Panc1 (cell line): ENCODE measurements at regions not wholly inside any gene's neighbourhood (a gene's known extent, or its start where the extent isn't known, plus 50 kb on each side); places are given as distances from the start of the nearest gene placed in this dataset.

Source experiments
- POLR2AphosphoS5 ChIP-seq: IDR thresholded peaks from 2 replicates; pipeline ENCODE4 v1.6.1; 2012; ENCODE audit warnings: mild to moderate bottlenecking, low read depth, low read length, moderate library complexity
- SIN3A ChIP-seq: IDR thresholded peaks from 2 replicates; pipeline ENCODE4 v1.6.1; 2012; ENCODE audit warnings: low read depth, mild to moderate bottlenecking, low read length, moderate library complexity, borderline replicate concordance; ENCODE audit not compliant: insufficient read depth
- TCF7L2 ChIP-seq: IDR thresholded peaks from 2 replicates; pipeline ENCODE4 v1.6.1; 2011; ENCODE audit warnings: mild to moderate bottlenecking, low read depth, low read length, inconsistent platforms
- TF ChIP-seq, protein P1 (sequence below): fragments of 450-650 bp; IDR thresholded peaks from 2 replicates; pipeline ENCODE4 v1.5.1; 2017; ENCODE audit warnings: mild to moderate bottlenecking
- TF ChIP-seq, protein P2 (sequence below), 2 experiments: IDR thresholded peaks; 2 replicates each; pipeline ENCODE4 v1.6.1; 2011 to 2012; ENCODE audit warnings: low read depth in 2 of 2, control low read depth in 1 of 2, low read length in 1 of 2, mild to moderate bottlenecking in 1 of 2, moderate library complexity in 1 of 2; ENCODE audit not compliant: insufficient read depth in 1 of 2

DNA sequence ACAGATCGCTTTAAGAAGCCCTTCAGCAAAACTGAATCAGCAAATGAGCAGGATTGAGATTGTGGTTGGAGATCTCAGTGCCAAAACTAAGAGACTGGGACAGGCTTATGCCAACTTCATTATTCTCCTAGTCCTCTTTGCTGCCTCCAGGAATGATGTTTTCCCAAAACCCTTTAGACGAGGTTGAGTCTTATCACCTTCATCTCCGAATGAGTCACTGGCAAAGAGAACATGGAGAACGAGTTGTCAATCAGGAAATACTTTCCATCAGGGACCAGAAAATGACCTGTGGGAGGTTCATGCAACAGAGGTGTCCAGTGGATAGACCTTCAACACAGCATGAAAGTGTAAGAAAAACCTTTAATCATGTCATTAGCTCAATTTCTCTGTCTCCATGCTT lies 461.5 kb downstream of the RMST start:
- TF ChIP-seq, protein P1, sequence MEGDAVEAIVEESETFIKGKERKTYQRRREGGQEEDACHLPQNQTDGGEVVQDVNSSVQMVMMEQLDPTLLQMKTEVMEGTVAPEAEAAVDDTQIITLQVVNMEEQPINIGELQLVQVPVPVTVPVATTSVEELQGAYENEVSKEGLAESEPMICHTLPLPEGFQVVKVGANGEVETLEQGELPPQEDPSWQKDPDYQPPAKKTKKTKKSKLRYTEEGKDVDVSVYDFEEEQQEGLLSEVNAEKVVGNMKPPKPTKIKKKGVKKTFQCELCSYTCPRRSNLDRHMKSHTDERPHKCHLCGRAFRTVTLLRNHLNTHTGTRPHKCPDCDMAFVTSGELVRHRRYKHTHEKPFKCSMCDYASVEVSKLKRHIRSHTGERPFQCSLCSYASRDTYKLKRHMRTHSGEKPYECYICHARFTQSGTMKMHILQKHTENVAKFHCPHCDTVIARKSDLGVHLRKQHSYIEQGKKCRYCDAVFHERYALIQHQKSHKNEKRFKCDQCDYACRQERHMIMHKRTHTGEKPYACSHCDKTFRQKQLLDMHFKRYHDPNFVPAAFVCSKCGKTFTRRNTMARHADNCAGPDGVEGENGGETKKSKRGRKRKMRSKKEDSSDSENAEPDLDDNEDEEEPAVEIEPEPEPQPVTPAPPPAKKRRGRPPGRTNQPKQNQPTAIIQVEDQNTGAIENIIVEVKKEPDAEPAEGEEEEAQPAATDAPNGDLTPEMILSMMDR, result no peak
- TF ChIP-seq POLR2AphosphoS5 (no peak), TCF7L2 (no peak), SIN3A (no peak)
- TF ChIP-seq, protein P2, sequence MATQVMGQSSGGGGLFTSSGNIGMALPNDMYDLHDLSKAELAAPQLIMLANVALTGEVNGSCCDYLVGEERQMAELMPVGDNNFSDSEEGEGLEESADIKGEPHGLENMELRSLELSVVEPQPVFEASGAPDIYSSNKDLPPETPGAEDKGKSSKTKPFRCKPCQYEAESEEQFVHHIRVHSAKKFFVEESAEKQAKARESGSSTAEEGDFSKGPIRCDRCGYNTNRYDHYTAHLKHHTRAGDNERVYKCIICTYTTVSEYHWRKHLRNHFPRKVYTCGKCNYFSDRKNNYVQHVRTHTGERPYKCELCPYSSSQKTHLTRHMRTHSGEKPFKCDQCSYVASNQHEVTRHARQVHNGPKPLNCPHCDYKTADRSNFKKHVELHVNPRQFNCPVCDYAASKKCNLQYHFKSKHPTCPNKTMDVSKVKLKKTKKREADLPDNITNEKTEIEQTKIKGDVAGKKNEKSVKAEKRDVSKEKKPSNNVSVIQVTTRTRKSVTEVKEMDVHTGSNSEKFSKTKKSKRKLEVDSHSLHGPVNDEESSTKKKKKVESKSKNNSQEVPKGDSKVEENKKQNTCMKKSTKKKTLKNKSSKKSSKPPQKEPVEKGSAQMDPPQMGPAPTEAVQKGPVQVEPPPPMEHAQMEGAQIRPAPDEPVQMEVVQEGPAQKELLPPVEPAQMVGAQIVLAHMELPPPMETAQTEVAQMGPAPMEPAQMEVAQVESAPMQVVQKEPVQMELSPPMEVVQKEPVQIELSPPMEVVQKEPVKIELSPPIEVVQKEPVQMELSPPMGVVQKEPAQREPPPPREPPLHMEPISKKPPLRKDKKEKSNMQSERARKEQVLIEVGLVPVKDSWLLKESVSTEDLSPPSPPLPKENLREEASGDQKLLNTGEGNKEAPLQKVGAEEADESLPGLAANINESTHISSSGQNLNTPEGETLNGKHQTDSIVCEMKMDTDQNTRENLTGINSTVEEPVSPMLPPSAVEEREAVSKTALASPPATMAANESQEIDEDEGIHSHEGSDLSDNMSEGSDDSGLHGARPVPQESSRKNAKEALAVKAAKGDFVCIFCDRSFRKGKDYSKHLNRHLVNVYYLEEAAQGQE (IDR thresholded peaks at IDR 0.05; ENCODE audit: insufficient read depth in 1 of 2, low read depth in 2 of 2, low read length in 1 of 2), result no peak
